HG03460 (cell line): ENCODE measurements at regions not wholly inside any gene's neighbourhood (a gene's known extent, or its start where the extent isn't known, plus 50 kb on each side); places are given as distances from the start of the nearest gene placed in this dataset.
"Not testable (repeated sequence)": the region's sequence is repeated elsewhere in the genome, so short reads cannot be mapped to it uniquely, and the experiment has no call there.

Source experiments
- ATAC-seq: cut with Tn5 transposase; IDR thresholded peaks from one replicate; pipeline ENCODE4 v1.9.1; 2021; ENCODE audit not compliant: unreplicated experiment

- ATAC-seq: no peak
These were observed 79.3 kb upstream of the PPP2R2D start for GRCh38 chr10:131821378-131822012.

GRCh38 chr10:131822013-131822691 lies 78.7 kb upstream of the PPP2R2D start:
- ATAC-seq: no peak

GRCh38 chr10:131822692-131823245 lies 78.0 kb upstream of the PPP2R2D start:
- no peak for ATAC-seq

GRCh38 chr10:131823601-131824099 lies 77.2 kb upstream of the PPP2R2D start:
- not testable (repeated sequence) for ATAC-seq

- ATAC-seq: no peak
These were observed 76.2 kb upstream of the PPP2R2D start for GRCh38 chr10:131824371-131825149.

- no peak for ATAC-seq
These were observed 75.5 kb upstream of the PPP2R2D start for GRCh38 chr10:131825150-131825848.

- ATAC-seq: no peak
These were observed 74.7 kb upstream of the PPP2R2D start for GRCh38 chr10:131825960-131826650.

GRCh38 chr10:131829156-131829930 lies 71.5 kb upstream of the PPP2R2D start:
- ATAC-seq: no peak

- no peak for ATAC-seq
These were observed 70.2 kb upstream of the PPP2R2D start for GRCh38 chr10:131830446-131831130.

- ATAC-seq: no peak
These were observed 69.2 kb upstream of the PPP2R2D start for GRCh38 chr10:131831561-131831960.

- no peak for ATAC-seq
These were observed 68.6 kb upstream of the PPP2R2D start for GRCh38 chr10:131832056-131832685.

GRCh38 chr10:131833013-131833412 lies 67.8 kb upstream of the PPP2R2D start:
- ATAC-seq: no peak

- ATAC-seq: no peak
These were observed 67.2 kb upstream of the PPP2R2D start for GRCh38 chr10:131833446-131834080.

- no peak for ATAC-seq
These were observed 66.5 kb upstream of the PPP2R2D start for GRCh38 chr10:131834152-131834810.

GRCh38 chr10:131838966-131839742 lies 61.7 kb upstream of the PPP2R2D start:
- ATAC-seq: no peak

- not testable (repeated sequence) for ATAC-seq
These were observed 60.7 kb upstream of the PPP2R2D start for GRCh38 chr10:131839880-131840787.
